ENCODE measurements at regions not wholly inside any gene's neighbourhood (a gene's known extent, or its start where the extent isn't known, plus 50 kb on each side); places are given as distances from the start of the nearest gene placed in this dataset.

DNA sequence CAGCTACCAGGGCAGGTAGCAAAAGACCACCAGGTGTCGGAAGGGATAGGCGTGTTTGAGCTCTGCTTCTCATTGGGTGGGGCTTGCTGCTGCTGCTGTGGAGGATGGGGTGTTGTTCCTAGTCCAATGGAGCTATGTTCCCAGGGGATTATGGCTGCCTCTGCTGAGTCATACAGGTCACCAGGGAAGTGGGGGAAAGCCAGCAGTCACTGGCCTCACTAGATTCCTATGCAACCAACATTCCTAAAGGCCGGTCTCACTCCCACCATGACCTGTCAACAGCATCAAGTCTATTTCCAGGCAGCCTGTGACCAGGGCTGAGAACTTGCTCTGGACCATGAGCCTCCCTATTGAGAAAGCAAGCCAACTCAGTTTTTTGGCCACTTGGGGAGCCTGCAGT, 1160.8 kb downstream of the REEP3 start:
- TF ChIP-seq, protein P1, sequence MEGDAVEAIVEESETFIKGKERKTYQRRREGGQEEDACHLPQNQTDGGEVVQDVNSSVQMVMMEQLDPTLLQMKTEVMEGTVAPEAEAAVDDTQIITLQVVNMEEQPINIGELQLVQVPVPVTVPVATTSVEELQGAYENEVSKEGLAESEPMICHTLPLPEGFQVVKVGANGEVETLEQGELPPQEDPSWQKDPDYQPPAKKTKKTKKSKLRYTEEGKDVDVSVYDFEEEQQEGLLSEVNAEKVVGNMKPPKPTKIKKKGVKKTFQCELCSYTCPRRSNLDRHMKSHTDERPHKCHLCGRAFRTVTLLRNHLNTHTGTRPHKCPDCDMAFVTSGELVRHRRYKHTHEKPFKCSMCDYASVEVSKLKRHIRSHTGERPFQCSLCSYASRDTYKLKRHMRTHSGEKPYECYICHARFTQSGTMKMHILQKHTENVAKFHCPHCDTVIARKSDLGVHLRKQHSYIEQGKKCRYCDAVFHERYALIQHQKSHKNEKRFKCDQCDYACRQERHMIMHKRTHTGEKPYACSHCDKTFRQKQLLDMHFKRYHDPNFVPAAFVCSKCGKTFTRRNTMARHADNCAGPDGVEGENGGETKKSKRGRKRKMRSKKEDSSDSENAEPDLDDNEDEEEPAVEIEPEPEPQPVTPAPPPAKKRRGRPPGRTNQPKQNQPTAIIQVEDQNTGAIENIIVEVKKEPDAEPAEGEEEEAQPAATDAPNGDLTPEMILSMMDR (IDR thresholded peaks at IDR 0.05; ENCODE audit: low read length), result no peak
- no peak for TF ChIP-seq EZH2 (IDR thresholded peaks at IDR 0.05; ENCODE audit: borderline replicate concordance, low read length)
